ENCODE measurements at regions not wholly inside any gene's neighbourhood (a gene's known extent, or its start where the extent isn't known, plus 50 kb on each side); places are given as distances from the start of the nearest gene placed in this dataset.
"Not testable (repeated sequence)": the region's sequence is repeated elsewhere in the genome, so short reads cannot be mapped to it uniquely, and the experiment has no call there.

- DNase-seq = no peak
Observed at GRCh38 chr6:22751223-22751622, 181.9 kb downstream of the HDGFL1 start.

- DNase-seq = no peak
Observed at GRCh38 chr6:22752522-22752921, 183.2 kb downstream of the HDGFL1 start.

GRCh38 chr6:22754061-22754460 lies 184.7 kb downstream of the HDGFL1 start:
- no peak for DNase-seq

GRCh38 chr6:22755605-22756004 lies 186.2 kb downstream of the HDGFL1 start:
- DNase-seq = no peak

- no peak for DNase-seq
Observed at GRCh38 chr6:22756365-22756764, 187.0 kb downstream of the HDGFL1 start.

GRCh38 chr6:22764496-22764895 lies 195.1 kb downstream of the HDGFL1 start:
- no peak for DNase-seq

GRCh38 chr6:22765015-22765414 lies 195.6 kb downstream of the HDGFL1 start:
- DNase-seq = no peak

- DNase-seq = no peak
Observed at GRCh38 chr6:22766979-22767378, 197.6 kb downstream of the HDGFL1 start.

- DNase-seq = no peak
Observed at GRCh38 chr6:22770054-22770453, 200.7 kb downstream of the HDGFL1 start.

- DNase-seq = no peak
Observed at GRCh38 chr6:22774129-22774528, 204.8 kb downstream of the HDGFL1 start.

GRCh38 chr6:22778438-22778837 lies 209.1 kb downstream of the HDGFL1 start:
- not testable (repeated sequence) for DNase-seq

- no peak for DNase-seq
Observed at GRCh38 chr6:22779062-22779461, 209.7 kb downstream of the HDGFL1 start.

GRCh38 chr6:22783931-22784330 lies 214.6 kb downstream of the HDGFL1 start:
- no peak for DNase-seq

GRCh38 chr6:22784601-22785410 lies 215.4 kb downstream of the HDGFL1 start:
- DNase-seq = no peak

GRCh38 chr6:22788038-22788437 lies 218.7 kb downstream of the HDGFL1 start:
- DNase-seq = no peak

GRCh38 chr6:22789315-22789714 lies 219.9 kb downstream of the HDGFL1 start:
- DNase-seq = no peak

GRCh38 chr6:22794844-22795243 lies 225.5 kb downstream of the HDGFL1 start:
- DNase-seq = no peak

GRCh38 chr6:22800451-22800850 lies 231.1 kb downstream of the HDGFL1 start:
- no peak for DNase-seq

GRCh38 chr6:22801831-22802230 lies 232.5 kb downstream of the HDGFL1 start:
- DNase-seq = no peak

- DNase-seq = no peak
Observed at GRCh38 chr6:22804620-22805261, 235.4 kb downstream of the HDGFL1 start.

GRCh38 chr6:22807261-22807660 lies 237.9 kb downstream of the HDGFL1 start:
- DNase-seq = no peak

- no peak for DNase-seq
Observed at GRCh38 chr6:22807818-22808217, 238.5 kb downstream of the HDGFL1 start.

GRCh38 chr6:22808466-22808865 lies 239.1 kb downstream of the HDGFL1 start:
- no peak for DNase-seq

- no peak for DNase-seq
Observed at GRCh38 chr6:22809370-22809769, 240.0 kb downstream of the HDGFL1 start.

GRCh38 chr6:22819209-22819608 lies 249.8 kb downstream of the HDGFL1 start:
- DNase-seq = no peak

All from activated CD4-positive, alpha-beta T cell treated with anti-CD3 and anti-CD28 coated beads, Interleukin-2, amount 50 U/mL, for 1 hour (primary cell).